K562 (cell line): ENCODE measurements at regions not wholly inside any gene's neighbourhood (a gene's known extent, or its start where the extent isn't known, plus 50 kb on each side); places are given as distances from the start of the nearest gene placed in this dataset.

ENCODE experiments used
- CTCF ChIP-seq, 3 experiments: IDR thresholded peaks in 2 of 3; conservative IDR thresholded peaks in 1 of 3; 2 replicates each; pipeline ENCODE4 v1.5.1; 2011 to 2012; ENCODE audit warnings: low read length in 3 of 3, mild to moderate bottlenecking in 3 of 3, control low read depth in 2 of 3, improper control_type of control experiment in 1 of 3, inconsistent platforms in 1 of 3, low read depth in 1 of 3, mixed read lengths in 1 of 3, moderate library complexity in 1 of 3; ENCODE audit not compliant: insufficient read depth in 2 of 3
- OTX1 ChIP-seq: fragments of 450-650 bp; formaldehyde crosslinking; IDR thresholded peaks from 2 replicates; pipeline ENCODE4 v1.4.0; 2022; ENCODE audit warnings: mild to moderate bottlenecking

GRCh38 chr13:34189946-34190345 is 372.0 kb downstream of the RFC3 start:
- TF ChIP-seq OTX1 (CRISPR knock-in tag) (no peak), CTCF (IDR thresholded peaks at IDR 0.05 in 2 of 3, conservative IDR thresholded peaks at IDR 0.05 in 1 of 3; ENCODE audit: insufficient read depth in 2 of 3, low read depth in 1 of 3, low read length in 3 of 3) (no peak)
